ENCODE measurements at regions not wholly inside any gene's neighbourhood (a gene's known extent, or its start where the extent isn't known, plus 50 kb on each side); places are given as distances from the start of the nearest gene placed in this dataset.
A peak's percentile ranks its signal among the peaks of the same experiment; 100 is the strongest.

DNA sequence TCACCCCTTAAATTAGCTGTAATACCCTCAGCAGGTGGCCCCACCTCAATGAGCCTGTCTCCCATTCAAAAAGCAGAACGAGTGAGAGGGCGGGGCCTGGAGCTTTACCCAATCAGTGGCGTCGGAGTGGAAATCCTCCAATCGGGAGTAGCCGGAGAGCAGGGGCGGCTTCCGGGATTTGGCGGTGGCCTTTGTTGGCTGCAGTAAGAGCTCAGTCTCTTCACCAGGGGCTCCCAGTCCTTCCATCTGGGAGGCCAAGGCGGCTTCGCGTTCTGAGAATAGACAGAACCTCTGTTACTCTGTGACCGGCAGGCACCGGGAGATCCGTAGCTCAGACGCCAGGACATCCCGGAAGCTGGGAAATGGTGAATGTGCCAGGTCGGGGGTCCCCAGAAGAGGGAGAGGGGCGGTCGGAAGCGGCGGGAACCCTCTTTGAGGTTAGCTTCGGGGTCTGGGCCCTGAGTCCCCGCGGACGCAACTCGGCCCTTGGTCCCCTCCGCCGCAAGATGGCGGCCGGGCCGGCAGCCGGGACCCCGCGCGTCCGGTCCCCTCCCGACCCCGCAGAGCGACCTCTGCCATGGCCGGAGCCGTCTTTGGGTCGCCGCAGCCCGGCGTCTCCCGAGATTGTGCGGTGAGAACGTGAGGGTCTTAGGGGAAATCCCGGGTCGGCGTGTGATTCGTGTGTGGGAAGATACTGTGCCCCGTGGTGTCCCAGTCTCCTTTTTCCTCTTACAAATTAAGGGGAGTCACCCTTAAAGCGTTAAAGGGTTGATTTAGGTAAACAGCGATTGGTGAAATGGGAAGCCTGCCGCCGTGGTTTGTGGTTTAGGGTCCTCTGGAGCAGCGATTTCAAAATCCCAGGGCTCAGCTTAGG is 160.3 kb upstream of the ZNF267 start:
- no peaks in the 10 kb centered on the region for H3K9me2 ChIP-seq (ENCODE audit: insufficient read depth)
- H3K27ac ChIP-seq (ENCODE audit: low read depth, low read length): peak overlapping the region; percentile 94
- BruUV-seq (replicated peaks): no TSS peak
- ChIA-PET RAD21 (ENCODE audit: low non-redundant PET in 1 of 2, low total read pairs in 2 of 2, uncharacterized antibody in 2 of 2, unreplicated experiment in 2 of 2) (no interaction called here), CTCF (interaction anchor here (0.7 to 1.7 kb wide), 5 partner anchors 8 to 253 kb away, joined by 3 to 7 read pairs (median 5); partner anchors contain the start of gene ARMC5), POLR2A (interaction anchor here (0.7 to 2.3 kb wide), 16 partner anchors 8 to 596 kb away, joined by 3 to 15 read pairs (median 4); partner anchors contain the start of genes ARMC5, KAT8 and ZNF267)
- no peaks in the 10 kb centered on the region for H3K9me3 ChIP-seq (ENCODE audit: control insufficient read depth in 1 of 2, insufficient read depth in 1 of 2, low read depth in 1 of 2, low read length in 2 of 2)
- no peaks in the 10 kb centered on the region for H3K27me3 ChIP-seq (ENCODE audit: insufficient read depth, low read length)
- peak; percentile 91 for ATAC-seq
- H3K4me3 ChIP-seq (replicated peaks in 1 of 2; ENCODE audit: low read depth in 1 of 2, low read length in 2 of 2): peak overlapping the region; percentile 89 to 93
- peak overlapping the region; percentile 74 for H3K4me2 ChIP-seq (ENCODE audit: low read length)
- intact Hi-C loops (cut with micrococcal nuclease): loop anchor here (2.0 to 5.0 kb wide), 2 partner anchors 17 to 154 kb away; no protein-coding TSS in a partner anchor
- H3K4me1 ChIP-seq (ENCODE audit: control insufficient read depth in 1 of 2, insufficient read depth in 2 of 2, low read length in 2 of 2): peaks cover 6 to 17% of the 10 kb centered on the region in 2 experiments; a peak in 3 of 4 replicates
- no peaks in the 10 kb centered on the region for H3K36me3 ChIP-seq (ENCODE audit: control insufficient read depth in 1 of 2, insufficient read depth in 2 of 2, low read length in 2 of 2)
- no peak overlapping the region for H2AFZ ChIP-seq (ENCODE audit: low read depth, low read length, poor library complexity, severe bottlenecking)
- no peaks in the 10 kb centered on the region for H4K20me1 ChIP-seq (ENCODE audit: insufficient read depth)
- peak overlapping the region; percentile 86 for H3K9ac ChIP-seq (ENCODE audit: low read length)
- H3K79me2 ChIP-seq (ENCODE audit: insufficient read depth, low read length): peaks cover 15% of the 10 kb centered on the region; the same call in 1 of the 2 replicates
- DNase-seq (ENCODE audit: low read depth, low spot score): peak; percentile 87
- TF ChIP-seq RAD21 (IDR thresholded peaks at IDR 0.05; ENCODE audit: low read depth) (no peak), JUND (IDR thresholded peaks at IDR 0.05) (no peak), POLR2AphosphoS5 (IDR thresholded peaks at IDR 0.05; ENCODE audit: low read depth, low read length) (peak; percentile 92), EGR1 (IDR thresholded peaks at IDR 0.05; ENCODE audit: low read depth) (peak; percentile 34; the same call in 1 of the 2 replicates), EZH2phosphoT487 (IDR thresholded peaks at IDR 0.05; ENCODE audit: borderline replicate concordance) (no peak), ZFX (IDR thresholded peaks at IDR 0.05) (peak; percentile 64; the same call in 1 of the 2 replicates), EZH2 (IDR thresholded peaks at IDR 0.05) (no peak), SP1 (IDR thresholded peaks at IDR 0.05; ENCODE audit: low read depth) (peak; percentile 80), CEBPB (IDR thresholded peaks at IDR 0.05; ENCODE audit: low read depth) (no peak), POLR2A (IDR thresholded peaks at IDR 0.05; ENCODE audit: borderline replicate concordance, extremely low read depth, insufficient read depth, insufficient read length) (peak; percentile 95), SRF (IDR thresholded peaks at IDR 0.05; ENCODE audit: low read depth) (no peak), REST (IDR thresholded peaks at IDR 0.05; ENCODE audit: low read depth) (no peak), TCF7L2 (IDR thresholded peaks at IDR 0.05; ENCODE audit: borderline replicate concordance, extremely low read depth, insufficient read depth, insufficient read length) (peak; percentile 87), MAX (IDR thresholded peaks at IDR 0.05) (no peak), FOSL1 (IDR thresholded peaks at IDR 0.05; ENCODE audit: low read depth) (no peak)
- TF ChIP-seq, protein P1, sequence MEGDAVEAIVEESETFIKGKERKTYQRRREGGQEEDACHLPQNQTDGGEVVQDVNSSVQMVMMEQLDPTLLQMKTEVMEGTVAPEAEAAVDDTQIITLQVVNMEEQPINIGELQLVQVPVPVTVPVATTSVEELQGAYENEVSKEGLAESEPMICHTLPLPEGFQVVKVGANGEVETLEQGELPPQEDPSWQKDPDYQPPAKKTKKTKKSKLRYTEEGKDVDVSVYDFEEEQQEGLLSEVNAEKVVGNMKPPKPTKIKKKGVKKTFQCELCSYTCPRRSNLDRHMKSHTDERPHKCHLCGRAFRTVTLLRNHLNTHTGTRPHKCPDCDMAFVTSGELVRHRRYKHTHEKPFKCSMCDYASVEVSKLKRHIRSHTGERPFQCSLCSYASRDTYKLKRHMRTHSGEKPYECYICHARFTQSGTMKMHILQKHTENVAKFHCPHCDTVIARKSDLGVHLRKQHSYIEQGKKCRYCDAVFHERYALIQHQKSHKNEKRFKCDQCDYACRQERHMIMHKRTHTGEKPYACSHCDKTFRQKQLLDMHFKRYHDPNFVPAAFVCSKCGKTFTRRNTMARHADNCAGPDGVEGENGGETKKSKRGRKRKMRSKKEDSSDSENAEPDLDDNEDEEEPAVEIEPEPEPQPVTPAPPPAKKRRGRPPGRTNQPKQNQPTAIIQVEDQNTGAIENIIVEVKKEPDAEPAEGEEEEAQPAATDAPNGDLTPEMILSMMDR (IDR thresholded peaks at IDR 0.05 in 2 of 3, conservative IDR thresholded peaks at IDR 0.05 in 1 of 3; ENCODE audit: borderline replicate concordance in 1 of 3, insufficient read depth in 1 of 3, low read depth in 2 of 3, low read length in 2 of 3): no peak
- TF ChIP-seq, protein P2, sequence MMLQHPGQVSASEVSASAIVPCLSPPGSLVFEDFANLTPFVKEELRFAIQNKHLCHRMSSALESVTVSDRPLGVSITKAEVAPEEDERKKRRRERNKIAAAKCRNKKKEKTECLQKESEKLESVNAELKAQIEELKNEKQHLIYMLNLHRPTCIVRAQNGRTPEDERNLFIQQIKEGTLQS (IDR thresholded peaks at IDR 0.05): no peak
- TF ChIP-seq, protein P3, sequence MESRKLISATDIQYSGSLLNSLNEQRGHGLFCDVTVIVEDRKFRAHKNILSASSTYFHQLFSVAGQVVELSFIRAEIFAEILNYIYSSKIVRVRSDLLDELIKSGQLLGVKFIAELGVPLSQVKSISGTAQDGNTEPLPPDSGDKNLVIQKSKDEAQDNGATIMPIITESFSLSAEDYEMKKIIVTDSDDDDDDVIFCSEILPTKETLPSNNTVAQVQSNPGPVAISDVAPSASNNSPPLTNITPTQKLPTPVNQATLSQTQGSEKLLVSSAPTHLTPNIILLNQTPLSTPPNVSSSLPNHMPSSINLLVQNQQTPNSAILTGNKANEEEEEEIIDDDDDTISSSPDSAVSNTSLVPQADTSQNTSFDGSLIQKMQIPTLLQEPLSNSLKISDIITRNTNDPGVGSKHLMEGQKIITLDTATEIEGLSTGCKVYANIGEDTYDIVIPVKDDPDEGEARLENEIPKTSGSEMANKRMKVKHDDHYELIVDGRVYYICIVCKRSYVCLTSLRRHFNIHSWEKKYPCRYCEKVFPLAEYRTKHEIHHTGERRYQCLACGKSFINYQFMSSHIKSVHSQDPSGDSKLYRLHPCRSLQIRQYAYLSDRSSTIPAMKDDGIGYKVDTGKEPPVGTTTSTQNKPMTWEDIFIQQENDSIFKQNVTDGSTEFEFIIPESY (IDR thresholded peaks at IDR 0.05; ENCODE audit: extremely low read depth, insufficient replicate concordance, low read length): no peak

Data from HCT116 (cell line).